Mesendoderm (in vitro differentiated cells): ENCODE measurements at regions not wholly inside any gene's neighbourhood (a gene's known extent, or its start where the extent isn't known, plus 50 kb on each side); places are given as distances from the start of the nearest gene placed in this dataset.

Source experiments
- DNase-seq: peaks from one replicate; pipeline ENCODE4 v3.0.0; 2013
- H2AK5ac ChIP-seq: 2 replicates; pipeline ENCODE4 v1.6.1; 2013; ENCODE audit warnings: low read length, inconsistent platforms
- H2BK120ac ChIP-seq: 2 replicates; pipeline ENCODE4 v1.6.1; 2013; ENCODE audit warnings: low read depth, mild to moderate bottlenecking, low read length, moderate library complexity, mixed read lengths
- H2BK15ac ChIP-seq: replicated peaks from 2 replicates; pipeline ENCODE4 v1.6.1; 2013; ENCODE audit warnings: low read depth, mild to moderate bottlenecking, moderate library complexity
- H2BK5ac ChIP-seq: 2 replicates; pipeline ENCODE4 v1.6.1; 2013; ENCODE audit warnings: low read length, inconsistent platforms
- H3K18ac ChIP-seq: 2 replicates; pipeline ENCODE4 v1.6.1; 2013; ENCODE audit warnings: mild to moderate bottlenecking, low read length, mixed read lengths
- H3K23ac ChIP-seq: one replicate; pipeline ENCODE4 v1.6.1; 2013; ENCODE audit warnings: low read length
- H3K27ac ChIP-seq: 2 replicates; pipeline ENCODE4 v1.5.1; 2013; ENCODE audit warnings: low read depth, mild to moderate bottlenecking, inconsistent platforms, low read length, moderate library complexity
- H3K27me3 ChIP-seq: 2 replicates; pipeline ENCODE4 v1.6.1; 2013; ENCODE audit warnings: low read length, control low read depth, mild to moderate bottlenecking, inconsistent platforms; ENCODE audit not compliant: insufficient read depth, poor library complexity
- H3K36me3 ChIP-seq: 2 replicates; pipeline ENCODE4 v1.6.1; 2013; ENCODE audit warnings: low read length, inconsistent platforms; ENCODE audit not compliant: control insufficient read depth, insufficient read depth
- H3K4ac ChIP-seq: one replicate; pipeline ENCODE4 v1.6.1; 2013; ENCODE audit warnings: low read depth, mild to moderate bottlenecking, low read length, moderate library complexity
- H3K4me1 ChIP-seq: 2 replicates; pipeline ENCODE4 v1.6.1; 2013; ENCODE audit warnings: low read depth, low read length, inconsistent platforms; ENCODE audit not compliant: control insufficient read depth
- H3K4me2 ChIP-seq: 2 replicates; pipeline ENCODE4 v1.6.1; 2013; ENCODE audit warnings: low read length
- H3K4me3 ChIP-seq: 2 replicates; pipeline ENCODE4 v1.5.1; 2013; ENCODE audit warnings: mild to moderate bottlenecking, low read length
- H3K56ac ChIP-seq: one replicate; pipeline ENCODE4 v1.6.1; 2013; ENCODE audit warnings: low read length
- H3K79me1 ChIP-seq: 2 replicates; pipeline ENCODE4 v1.6.1; 2013; ENCODE audit warnings: low read length, inconsistent platforms
- H3K79me2 ChIP-seq: 2 replicates; pipeline ENCODE4 v1.6.1; 2013; ENCODE audit warnings: mild to moderate bottlenecking, low read length; ENCODE audit not compliant: control insufficient read depth, insufficient read depth
- H3K9ac ChIP-seq: 2 replicates; pipeline ENCODE4 v1.6.1; 2013; ENCODE audit warnings: low read length, inconsistent platforms
- H4K5ac ChIP-seq: one replicate; pipeline ENCODE4 v1.6.1; 2013; ENCODE audit warnings: low read length
- H4K8ac ChIP-seq: one replicate; pipeline ENCODE4 v1.6.1; 2013; ENCODE audit warnings: low read depth, mild to moderate bottlenecking, control low read depth, low read length, moderate library complexity
- WGBS: extraction: QIAGEN DNeasy Blood & Tissue Kit; methylation state at CpG from one replicate; pipeline ENCODE4 v1.1.7; 2013; ENCODE audit warnings: low lambda C conversion rate, missing lambda C conversion rate; ENCODE audit not compliant: insufficient coverage; ENCODE audit errors: extremely low coverage; 5-methylcytosine and 5-hydroxymethylcytosine counted together

- DNase-seq = no peak
Measured at GRCh38 chr3:88267441-88267840, 117.7 kb downstream of the C3orf38 start.

DNA sequence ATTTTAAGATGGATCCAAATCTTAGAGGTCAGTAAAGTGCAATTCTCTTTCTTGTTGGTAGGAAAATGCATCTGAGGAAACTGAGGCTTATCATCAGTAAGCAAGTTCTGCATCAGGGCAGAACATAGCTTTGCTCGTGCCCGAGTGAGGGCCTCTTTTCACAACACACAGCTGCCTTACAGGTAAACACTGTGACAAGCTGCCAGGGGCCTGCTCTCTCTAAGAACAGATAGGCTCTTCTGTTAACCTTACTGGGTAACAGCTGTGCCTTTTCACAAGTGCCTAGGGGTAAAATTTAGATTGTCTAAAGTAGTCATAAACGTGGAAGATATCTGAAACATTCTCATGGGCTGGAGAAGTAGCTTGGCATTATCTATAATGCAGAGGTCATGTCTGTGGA lies 118.1 kb downstream of the C3orf38 start:
- Histone ChIP-seq H3K79me2 (no peaks in the 10 kb centered on the region), H3K9ac (no peak overlapping the region), H4K5ac (no peak overlapping the region), H3K56ac (no peak overlapping the region), H3K79me1 (no peaks in the 10 kb centered on the region), H3K36me3 (no peaks in the 10 kb centered on the region), H3K4me3 (no peak overlapping the region), H2BK5ac (no peak overlapping the region), H3K23ac (no peak overlapping the region), H2AK5ac (no peak overlapping the region), H3K4me2 (no peak overlapping the region), H3K18ac (no peak overlapping the region), H3K27me3 (no peaks in the 10 kb centered on the region), H2BK120ac (no peak overlapping the region), H2BK15ac (no peak overlapping the region), H3K27ac (no peak overlapping the region), H3K4me1 (no peaks in the 10 kb centered on the region), H4K8ac (no peak overlapping the region), H3K4ac (no peak overlapping the region)
- WGBS = no CpG with 5 or more reads among the region's 3 CpGs
- no peak for DNase-seq

More at GRCh38 chr3:88267441-88267840, 117.7 kb downstream of the C3orf38 start:
- Histone ChIP-seq H3K4ac (no peak overlapping the region), H2BK120ac (no peak overlapping the region), H3K4me3 (no peak overlapping the region), H3K4me2 (no peak overlapping the region), H3K79me1 (no peaks in the 10 kb centered on the region), H4K5ac (no peak overlapping the region), H3K23ac (no peak overlapping the region), H2BK5ac (no peak overlapping the region), H3K4me1 (no peaks in the 10 kb centered on the region), H3K27me3 (no peaks in the 10 kb centered on the region), H3K56ac (no peak overlapping the region), H3K27ac (no peak overlapping the region), H3K79me2 (no peaks in the 10 kb centered on the region), H3K18ac (no peak overlapping the region), H3K36me3 (no peaks in the 10 kb centered on the region), H2BK15ac (no peak overlapping the region), H3K9ac (no peak overlapping the region), H4K8ac (no peak overlapping the region), H2AK5ac (no peak overlapping the region)
- 100% methylated on average over 1 of the region's 5 CpGs for whole genome bisulfite sequencing

DNA sequence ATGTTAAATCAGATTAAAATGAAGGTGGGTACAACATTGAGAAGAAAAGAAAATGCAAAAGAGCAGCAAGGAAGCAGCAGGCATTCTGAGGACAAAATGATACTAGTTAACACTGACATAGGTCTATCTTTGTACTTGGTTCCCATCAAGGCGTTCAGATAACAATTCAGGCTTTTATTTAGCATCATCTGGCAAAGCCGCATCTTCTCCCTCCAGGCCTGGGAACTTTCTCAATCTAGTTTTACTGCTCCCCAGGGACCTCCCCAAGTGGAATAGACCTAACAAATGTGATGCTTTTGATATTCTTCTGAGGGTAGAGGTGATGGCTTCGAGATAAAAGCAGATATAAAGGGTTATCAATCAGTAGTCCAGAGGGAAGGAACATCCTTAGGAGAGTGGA lies 130.6 kb downstream of the C3orf38 start:
- Histone ChIP-seq H3K56ac (no peak overlapping the region), H3K4me1 (no peaks in the 10 kb centered on the region), H2BK5ac (no peak overlapping the region), H3K79me1 (no peaks in the 10 kb centered on the region), H3K36me3 (no peaks in the 10 kb centered on the region), H4K5ac (no peak overlapping the region), H2AK5ac (no peak overlapping the region), H3K4me2 (no peak overlapping the region), H3K18ac (no peak overlapping the region), H3K27me3 (no peaks in the 10 kb centered on the region), H2BK120ac (no peak overlapping the region), H4K8ac (no peak overlapping the region), H3K23ac (no peak overlapping the region), H3K4me3 (no peak overlapping the region), H2BK15ac (no peak overlapping the region), H3K27ac (no peak overlapping the region), H3K79me2 (no peaks in the 10 kb centered on the region), H3K4ac (no peak overlapping the region), H3K9ac (no peak overlapping the region)
- no peak for DNase-seq
- WGBS = no CpG with 5 or more reads among the region's 3 CpGs

DNA sequence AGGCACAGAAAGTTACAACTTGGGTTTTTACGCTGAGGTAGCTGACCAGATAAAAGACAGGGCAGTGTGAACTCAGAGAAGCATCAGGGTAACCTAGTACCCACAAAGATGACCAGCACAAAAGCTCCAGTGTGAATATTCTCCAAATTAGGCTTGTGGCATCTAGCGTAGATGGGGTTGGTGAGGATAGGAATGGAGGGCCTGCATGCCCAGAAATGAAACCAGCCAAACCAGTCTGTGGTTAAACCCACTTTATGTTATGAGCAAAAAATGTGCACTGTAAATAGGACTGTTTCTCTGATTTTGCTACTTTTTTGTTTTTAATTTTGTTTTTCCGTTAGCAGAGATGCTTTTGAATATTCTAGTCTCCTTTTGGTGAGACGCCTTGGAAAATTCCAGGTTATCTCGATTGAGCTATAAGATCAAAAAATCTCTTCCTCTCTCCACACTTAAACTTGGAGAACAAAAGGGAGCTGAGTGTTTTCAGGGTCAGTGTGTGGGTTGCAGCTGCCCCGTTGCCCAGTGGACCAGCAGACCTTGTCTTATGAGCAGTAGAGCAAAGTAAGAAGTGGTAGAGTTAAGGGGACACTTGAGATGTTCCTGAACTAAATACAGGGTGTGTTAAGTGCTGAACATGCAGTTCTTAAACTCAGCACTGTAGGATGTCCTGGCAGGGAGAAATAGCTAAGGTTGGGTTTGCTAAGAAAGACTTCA lies 132.9 kb downstream of the C3orf38 start:
- no peak overlapping the region for H2AK5ac ChIP-seq
- no peak overlapping the region for H3K23ac ChIP-seq
- H3K18ac ChIP-seq = no peak overlapping the region
- no peaks in the 10 kb centered on the region for H3K4me1 ChIP-seq
- no peak overlapping the region for H4K5ac ChIP-seq
- no peak overlapping the region for H3K56ac ChIP-seq
- H4K8ac ChIP-seq = no peak overlapping the region
- no CpG with 5 or more reads among the region's 6 CpGs for WGBS
- H2BK5ac ChIP-seq = no peak overlapping the region
- H2BK120ac ChIP-seq = no peak overlapping the region
- no peaks in the 10 kb centered on the region for H3K79me2 ChIP-seq
- no peak overlapping the region for H2BK15ac ChIP-seq
- no peaks in the 10 kb centered on the region for H3K27me3 ChIP-seq
- H3K27ac ChIP-seq = no peak overlapping the region
- no peak overlapping the region for H3K4me3 ChIP-seq
- no peaks in the 10 kb centered on the region for H3K79me1 ChIP-seq
- no peak overlapping the region for H3K4ac ChIP-seq
- no peak overlapping the region for H3K9ac ChIP-seq
- H3K36me3 ChIP-seq = no peaks in the 10 kb centered on the region
- no peak overlapping the region for H3K4me2 ChIP-seq
- DNase-seq = no peak

GRCh38 chr3:88283242-88283592 lies 133.5 kb downstream of the C3orf38 start:
- no CpG with 5 or more reads among the region's 4 CpGs for WGBS
- Histone ChIP-seq H4K8ac (no peak overlapping the region), H3K4ac (no peak overlapping the region), H3K27me3 (no peaks in the 10 kb centered on the region), H2AK5ac (no peak overlapping the region), H3K4me2 (no peak overlapping the region), H2BK120ac (no peak overlapping the region), H3K79me2 (no peaks in the 10 kb centered on the region), H3K79me1 (no peaks in the 10 kb centered on the region), H3K4me3 (no peak overlapping the region), H3K36me3 (no peaks in the 10 kb centered on the region), H3K4me1 (no peaks in the 10 kb centered on the region), H2BK15ac (no peak overlapping the region), H3K23ac (no peak overlapping the region), H3K56ac (no peak overlapping the region), H4K5ac (no peak overlapping the region), H3K18ac (no peak overlapping the region), H3K9ac (no peak overlapping the region), H3K27ac (no peak overlapping the region), H2BK5ac (no peak overlapping the region)
- no peak for DNase-seq

GRCh38 chr3:88291486-88291885 lies 141.7 kb downstream of the C3orf38 start:
- Histone ChIP-seq H3K23ac (no peak overlapping the region), H3K79me2 (no peaks in the 10 kb centered on the region), H4K8ac (no peak overlapping the region), H2AK5ac (no peak overlapping the region), H4K5ac (no peak overlapping the region), H3K27ac (no peak overlapping the region), H2BK15ac (no peak overlapping the region), H3K9ac (no peak overlapping the region), H3K4me2 (no peak overlapping the region), H3K79me1 (no peaks in the 10 kb centered on the region), H3K36me3 (no peaks in the 10 kb centered on the region), H2BK5ac (no peak overlapping the region), H3K4me3 (no peak overlapping the region), H3K4me1 (no peaks in the 10 kb centered on the region), H3K4ac (no peak overlapping the region), H3K56ac (no peak overlapping the region), H3K18ac (no peak overlapping the region), H3K27me3 (no peaks in the 10 kb centered on the region), H2BK120ac (no peak overlapping the region)
- DNase-seq = no peak
